Keratinocyte (primary cell): ENCODE measurements at regions not wholly inside any gene's neighbourhood (a gene's known extent, or its start where the extent isn't known, plus 50 kb on each side); places are given as distances from the start of the nearest gene placed in this dataset.
"Not testable (repeated sequence)": the region's sequence is repeated elsewhere in the genome, so short reads cannot be mapped to it uniquely, and the experiment has no call there.

Experiments used
- CTCF ChIP-seq, 3 experiments: IDR thresholded peaks in 1 of 3; conservative IDR thresholded peaks in 1 of 3; optimal IDR thresholded peaks in 1 of 3; 2 replicates in 2 of 3; 3 replicates in 1 of 3; pipeline versions ENCODE3 to v1.5.1; 2011; ENCODE audit warnings: low read length in 3 of 3, mild to moderate bottlenecking in 3 of 3, moderate library complexity in 2 of 3, control low read depth in 1 of 3, inconsistent platforms in 1 of 3; ENCODE audit not compliant: insufficient read depth in 2 of 3; ENCODE audit errors: extremely low read depth in 1 of 3
- EZH2 ChIP-seq: IDR thresholded peaks from one replicate; pipeline ENCODE4 v1.6.1; 2012; ENCODE audit warnings: inconsistent platforms, mild to moderate bottlenecking, low read length, moderate library complexity

- TF ChIP-seq CTCF (optimal IDR thresholded peaks at IDR 0.05 in 1 of 3, IDR thresholded peaks at IDR 0.05 in 1 of 3, conservative IDR thresholded peaks at IDR 0.05 in 1 of 3; ENCODE audit: extremely low read depth in 1 of 3, insufficient read depth in 2 of 3, low read length in 3 of 3); EZH2: not testable (repeated sequence)
Observed at GRCh38 chr2:138315619-138316018, 186.0 kb upstream of the SPOPL start.
